ENCODE measurements at regions not wholly inside any gene's neighbourhood (a gene's known extent, or its start where the extent isn't known, plus 50 kb on each side); places are given as distances from the start of the nearest gene placed in this dataset.
"Not testable (repeated sequence)": the region's sequence is repeated elsewhere in the genome, so short reads cannot be mapped to it uniquely, and the experiment has no call there.

DNA sequence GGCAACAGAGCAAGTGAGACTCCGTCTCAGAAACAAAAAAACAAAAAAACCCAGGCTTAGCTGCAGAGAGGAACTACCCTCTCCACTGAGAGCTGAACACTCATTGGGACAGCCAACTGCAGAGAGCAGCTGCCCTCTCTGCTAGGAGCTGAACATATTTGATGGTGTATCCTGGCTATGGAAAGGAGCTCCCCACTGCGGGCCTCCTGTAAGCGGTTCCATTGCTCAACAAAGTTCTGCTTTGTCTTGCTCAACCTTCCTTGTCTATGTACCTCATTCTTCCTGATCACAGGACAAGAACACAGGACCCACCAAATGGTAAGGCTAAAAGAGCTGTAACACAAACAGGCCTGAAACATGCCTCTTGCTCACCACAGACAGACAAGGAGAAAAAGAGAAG is 246.3 kb upstream of the LRRTM4 start:
- WGBS (ENCODE audit: extremely low coverage, insufficient coverage, low lambda C conversion rate), result no CpG with 5 or more reads among the region's 3 CpGs
- no peak overlapping the region for H3K18ac ChIP-seq (ENCODE audit: low read length)
- DNase-seq, result no peak
- no peak overlapping the region for H3K4me2 ChIP-seq (ENCODE audit: low read length)
- no peaks in the 10 kb centered on the region for H3K4me1 ChIP-seq (ENCODE audit: control insufficient read depth, low read depth, low read length)
- no peak overlapping the region for H2BK15ac ChIP-seq (replicated peaks; ENCODE audit: low read depth)
- H3K4me3 ChIP-seq (ENCODE audit: low read length), result no peak overlapping the region
- H2BK5ac ChIP-seq (ENCODE audit: low read length), result no peak overlapping the region
- no peaks in the 10 kb centered on the region for H3K27me3 ChIP-seq (ENCODE audit: insufficient read depth, low read length, poor library complexity)
- no peak overlapping the region for H3K23ac ChIP-seq (ENCODE audit: low read length)
- no peaks in the 10 kb centered on the region for H3K36me3 ChIP-seq (ENCODE audit: control insufficient read depth, insufficient read depth, low read length)
- H3K9ac ChIP-seq (ENCODE audit: low read length), result no peak overlapping the region
- H2BK120ac ChIP-seq (ENCODE audit: low read depth, low read length), result no peak overlapping the region
- no peak overlapping the region for H4K8ac ChIP-seq (ENCODE audit: low read depth, low read length)
- no peak overlapping the region for H2AK5ac ChIP-seq (ENCODE audit: low read length)
- no peak overlapping the region for H3K4ac ChIP-seq (ENCODE audit: low read depth, low read length)
- H3K56ac ChIP-seq (ENCODE audit: low read length), result no peak overlapping the region
- no peak overlapping the region for H4K5ac ChIP-seq (ENCODE audit: low read length)
- H3K79me2 ChIP-seq (ENCODE audit: control insufficient read depth, insufficient read depth, low read length), result no peaks in the 10 kb centered on the region
- no peak overlapping the region for H3K27ac ChIP-seq (ENCODE audit: low read depth, low read length)
- H3K79me1 ChIP-seq (ENCODE audit: low read length), result no peaks in the 10 kb centered on the region

DNA sequence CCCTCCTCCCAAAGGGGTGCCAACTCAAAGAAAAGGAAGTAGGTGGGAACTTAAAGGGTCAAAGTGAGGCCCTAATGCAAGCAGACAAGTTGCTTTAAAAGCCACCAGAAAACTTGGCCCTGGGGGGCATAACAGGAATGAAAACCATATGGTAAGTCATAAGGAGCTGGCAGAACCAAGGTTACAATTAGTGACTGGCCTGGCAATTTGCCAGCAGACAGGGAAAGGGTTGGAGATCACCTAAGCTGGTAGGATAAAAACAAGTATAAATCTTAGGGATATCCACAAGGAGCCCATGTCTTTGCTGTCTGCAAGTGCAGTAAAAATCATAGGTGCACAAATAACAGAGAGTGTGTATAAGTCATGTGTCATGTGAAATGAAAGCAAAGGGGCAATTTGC is 256.7 kb upstream of the LRRTM4 start:
- DNase-seq, result no peak

DNA sequence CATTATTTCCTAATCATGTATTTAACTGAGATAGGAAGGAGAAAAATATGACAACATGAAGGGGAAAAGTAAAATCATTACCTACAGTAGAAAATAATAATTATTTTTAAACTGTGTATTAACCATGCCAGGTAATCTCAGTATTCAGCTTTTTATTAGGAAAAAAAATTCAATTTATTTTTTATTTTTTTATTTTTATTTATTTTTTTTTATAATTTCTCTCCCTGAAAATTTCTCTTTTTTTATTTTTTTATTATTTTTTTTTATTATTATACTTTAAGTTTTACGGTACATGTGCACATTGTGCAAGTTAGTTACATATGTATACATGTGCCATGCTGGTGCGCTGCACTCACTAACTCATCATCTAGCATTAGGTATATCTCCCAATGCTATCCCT is 271.3 kb upstream of the LRRTM4 start:
- not testable (repeated sequence) for H2AK5ac ChIP-seq (ENCODE audit: low read length); H3K18ac ChIP-seq (ENCODE audit: low read length); DNase-seq; H3K9ac ChIP-seq (ENCODE audit: low read length); H3K79me2 ChIP-seq (ENCODE audit: control insufficient read depth, insufficient read depth, low read length); H3K23ac ChIP-seq (ENCODE audit: low read length); H3K4ac ChIP-seq (ENCODE audit: low read depth, low read length); H3K36me3 ChIP-seq (ENCODE audit: control insufficient read depth, insufficient read depth, low read length); H2BK5ac ChIP-seq (ENCODE audit: low read length); H3K4me2 ChIP-seq (ENCODE audit: low read length); H4K8ac ChIP-seq (ENCODE audit: low read depth, low read length); H2BK15ac ChIP-seq (replicated peaks; ENCODE audit: low read depth); H3K56ac ChIP-seq (ENCODE audit: low read length); H3K4me3 ChIP-seq (ENCODE audit: low read length); H3K4me1 ChIP-seq (ENCODE audit: control insufficient read depth, low read depth, low read length); H3K27ac ChIP-seq (ENCODE audit: low read depth, low read length); H3K79me1 ChIP-seq (ENCODE audit: low read length); H2BK120ac ChIP-seq (ENCODE audit: low read depth, low read length); H3K27me3 ChIP-seq (ENCODE audit: insufficient read depth, low read length, poor library complexity); H4K5ac ChIP-seq (ENCODE audit: low read length)
- no CpG with 5 or more reads among the region's 2 CpGs for WGBS (ENCODE audit: extremely low coverage, insufficient coverage, low lambda C conversion rate)

More for the DNA sequence above, 256.7 kb upstream of the LRRTM4 start:
- Histone ChIP-seq H3K23ac (ENCODE audit: low read length) (no peak overlapping the region), H4K5ac (ENCODE audit: low read length) (no peak overlapping the region), H3K4me3 (ENCODE audit: low read length) (no peak overlapping the region), H3K4ac (ENCODE audit: low read depth, low read length) (no peak overlapping the region), H3K4me2 (ENCODE audit: low read length) (no peak overlapping the region), H3K18ac (ENCODE audit: low read length) (no peak overlapping the region), H3K27ac (ENCODE audit: low read depth, low read length) (no peak overlapping the region), H3K9ac (ENCODE audit: low read length) (no peak overlapping the region), H2BK5ac (ENCODE audit: low read length) (no peak overlapping the region), H3K56ac (ENCODE audit: low read length) (no peak overlapping the region), H3K4me1 (ENCODE audit: control insufficient read depth, low read depth, low read length) (no peaks in the 10 kb centered on the region), H4K8ac (ENCODE audit: low read depth, low read length) (no peak overlapping the region), H2BK15ac (replicated peaks; ENCODE audit: low read depth) (no peak overlapping the region), H2AK5ac (ENCODE audit: low read length) (no peak overlapping the region), H3K27me3 (ENCODE audit: insufficient read depth, low read length, poor library complexity) (no peaks in the 10 kb centered on the region), H3K79me2 (ENCODE audit: control insufficient read depth, insufficient read depth, low read length) (no peaks in the 10 kb centered on the region), H3K36me3 (ENCODE audit: control insufficient read depth, insufficient read depth, low read length) (no peaks in the 10 kb centered on the region), H2BK120ac (ENCODE audit: low read depth, low read length) (no peak overlapping the region), H3K79me1 (ENCODE audit: low read length) (no peaks in the 10 kb centered on the region)

DNA sequence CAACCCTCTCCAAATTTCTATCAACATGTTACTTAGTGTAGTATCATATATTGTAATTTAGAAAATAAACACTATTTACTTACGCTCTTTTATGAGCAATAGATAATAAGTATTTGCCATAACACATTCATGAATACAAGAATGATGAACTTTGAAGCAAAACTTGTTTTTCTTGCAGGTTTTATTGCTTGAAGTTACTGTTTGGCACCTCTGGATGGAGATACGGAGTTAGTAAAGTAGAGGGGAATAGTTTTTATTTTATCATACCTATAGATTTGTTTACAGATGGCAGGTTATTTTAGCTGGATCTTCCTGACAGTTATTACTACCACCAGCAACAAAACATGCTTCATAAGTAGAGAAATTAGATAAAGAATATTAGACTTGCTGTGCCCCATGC is 274.2 kb upstream of the LRRTM4 start:
- Histone ChIP-seq H3K27ac (ENCODE audit: low read depth, low read length) (no peak overlapping the region), H3K79me1 (ENCODE audit: low read length) (no peaks in the 10 kb centered on the region), H3K4me2 (ENCODE audit: low read length) (no peak overlapping the region), H3K23ac (ENCODE audit: low read length) (no peak overlapping the region), H3K36me3 (ENCODE audit: control insufficient read depth, insufficient read depth, low read length) (no peaks in the 10 kb centered on the region), H4K8ac (ENCODE audit: low read depth, low read length) (no peak overlapping the region), H3K27me3 (ENCODE audit: insufficient read depth, low read length, poor library complexity) (no peaks in the 10 kb centered on the region), H3K9ac (ENCODE audit: low read length) (no peak overlapping the region), H2BK15ac (replicated peaks; ENCODE audit: low read depth) (no peak overlapping the region), H2BK5ac (ENCODE audit: low read length) (no peak overlapping the region), H2BK120ac (ENCODE audit: low read depth, low read length) (no peak overlapping the region), H4K5ac (ENCODE audit: low read length) (no peak overlapping the region), H3K4ac (ENCODE audit: low read depth, low read length) (no peak overlapping the region), H3K56ac (ENCODE audit: low read length) (no peak overlapping the region), H3K4me1 (ENCODE audit: control insufficient read depth, low read depth, low read length) (no peaks in the 10 kb centered on the region), H2AK5ac (ENCODE audit: low read length) (no peak overlapping the region), H3K79me2 (ENCODE audit: control insufficient read depth, insufficient read depth, low read length) (no peaks in the 10 kb centered on the region), H3K18ac (ENCODE audit: low read length) (no peak overlapping the region), H3K4me3 (ENCODE audit: low read length) (no peak overlapping the region)
- no peak for DNase-seq
- no CpG with 5 or more reads among the region's 2 CpGs for WGBS (ENCODE audit: extremely low coverage, insufficient coverage, low lambda C conversion rate)

GRCh38 chr2:77797088-77797487 is 274.9 kb upstream of the LRRTM4 start:
- no peak overlapping the region for H2BK15ac ChIP-seq (replicated peaks; ENCODE audit: low read depth)
- no peak overlapping the region for H3K23ac ChIP-seq (ENCODE audit: low read length)
- H3K4ac ChIP-seq (ENCODE audit: low read depth, low read length), result no peak overlapping the region
- no peak overlapping the region for H2AK5ac ChIP-seq (ENCODE audit: low read length)
- no peak overlapping the region for H2BK5ac ChIP-seq (ENCODE audit: low read length)
- no peaks in the 10 kb centered on the region for H3K79me2 ChIP-seq (ENCODE audit: control insufficient read depth, insufficient read depth, low read length)
- no peak overlapping the region for H3K4me2 ChIP-seq (ENCODE audit: low read length)
- H2BK120ac ChIP-seq (ENCODE audit: low read depth, low read length), result no peak overlapping the region
- no peak overlapping the region for H3K56ac ChIP-seq (ENCODE audit: low read length)
- no peaks in the 10 kb centered on the region for H3K79me1 ChIP-seq (ENCODE audit: low read length)
- H3K27me3 ChIP-seq (ENCODE audit: insufficient read depth, low read length, poor library complexity), result no peaks in the 10 kb centered on the region
- no peak overlapping the region for H3K9ac ChIP-seq (ENCODE audit: low read length)
- no CpG with 5 or more reads among the region's 1 CpG for WGBS (ENCODE audit: extremely low coverage, insufficient coverage, low lambda C conversion rate)
- no peaks in the 10 kb centered on the region for H3K36me3 ChIP-seq (ENCODE audit: control insufficient read depth, insufficient read depth, low read length)
- H4K8ac ChIP-seq (ENCODE audit: low read depth, low read length), result no peak overlapping the region
- H3K4me1 ChIP-seq (ENCODE audit: control insufficient read depth, low read depth, low read length), result no peaks in the 10 kb centered on the region
- DNase-seq, result no peak
- H4K5ac ChIP-seq (ENCODE audit: low read length), result no peak overlapping the region
- no peak overlapping the region for H3K27ac ChIP-seq (ENCODE audit: low read depth, low read length)
- H3K4me3 ChIP-seq (ENCODE audit: low read length), result no peak overlapping the region
- H3K18ac ChIP-seq (ENCODE audit: low read length), result no peak overlapping the region

DNA sequence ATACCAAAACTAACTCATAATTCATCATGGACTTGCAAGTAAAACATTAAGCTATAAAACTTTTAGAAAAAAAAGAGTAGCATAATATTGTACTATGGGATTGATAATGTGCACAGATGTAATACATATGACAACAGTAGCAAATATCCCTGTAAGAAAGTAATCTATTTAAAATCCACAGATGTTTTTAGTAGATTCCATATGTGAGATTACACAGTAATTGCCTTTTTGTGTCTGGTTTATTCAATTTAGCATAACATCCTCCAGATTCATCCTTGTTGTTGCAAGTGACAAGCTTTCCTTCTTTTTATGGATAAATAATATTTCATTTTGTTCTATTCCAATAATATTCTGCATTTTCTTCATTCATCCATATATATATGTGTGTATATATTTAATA is 278.2 kb upstream of the LRRTM4 start:
- Histone ChIP-seq H3K79me1 (ENCODE audit: low read length) (no peaks in the 10 kb centered on the region), H3K27me3 (ENCODE audit: insufficient read depth, low read length, poor library complexity) (no peaks in the 10 kb centered on the region), H4K8ac (ENCODE audit: low read depth, low read length) (no peak overlapping the region), H3K23ac (ENCODE audit: low read length) (no peak overlapping the region), H2BK15ac (replicated peaks; ENCODE audit: low read depth) (no peak overlapping the region), H3K79me2 (ENCODE audit: control insufficient read depth, insufficient read depth, low read length) (no peaks in the 10 kb centered on the region), H4K5ac (ENCODE audit: low read length) (no peak overlapping the region), H3K4me2 (ENCODE audit: low read length) (no peak overlapping the region), H3K18ac (ENCODE audit: low read length) (no peak overlapping the region), H2BK120ac (ENCODE audit: low read depth, low read length) (no peak overlapping the region), H3K27ac (ENCODE audit: low read depth, low read length) (no peak overlapping the region), H3K9ac (ENCODE audit: low read length) (no peak overlapping the region), H3K36me3 (ENCODE audit: control insufficient read depth, insufficient read depth, low read length) (no peaks in the 10 kb centered on the region), H3K4me1 (ENCODE audit: control insufficient read depth, low read depth, low read length) (no peaks in the 10 kb centered on the region), H2BK5ac (ENCODE audit: low read length) (no peak overlapping the region), H3K4me3 (ENCODE audit: low read length) (no peak overlapping the region), H3K56ac (ENCODE audit: low read length) (no peak overlapping the region), H2AK5ac (ENCODE audit: low read length) (no peak overlapping the region), H3K4ac (ENCODE audit: low read depth, low read length) (no peak overlapping the region)
- no peak for DNase-seq
